ENCODE measurements at regions not wholly inside any gene's neighbourhood (a gene's known extent, or its start where the extent isn't known, plus 50 kb on each side); places are given as distances from the start of the nearest gene placed in this dataset.

GRCh38 chr2:33763671-33764310 lies 164.7 kb upstream of the FAM98A start:
- H3K4me3 Mint-ChIP-seq, result no peak overlapping the region
- CTCF ChIA-PET, result no interaction called here

GRCh38 chr2:33762636-33763035 lies 163.5 kb upstream of the FAM98A start:
- Mint-ChIP-seq H3K36me3 (ENCODE audit: low read depth) (no peaks in the 10 kb centered on the region), H3K27ac (no peak overlapping the region), H3K9me3 (peaks cover 5% of the 10 kb centered on the region), H3K4me1 (ENCODE audit: low read depth) (no peaks in the 10 kb centered on the region), H3K4me3 (no peak overlapping the region), H3K27me3 (ENCODE audit: low read depth) (no peaks in the 10 kb centered on the region)
- CTCF ChIA-PET, result interaction anchor here (0.6 kb wide), 1 partner anchor 369 kb away, joined by 3 read pairs; no protein-coding TSS in a partner anchor
- DNase-seq, result no peak
- intact Hi-C loops (cut with micrococcal nuclease), result no loop called here

More at GRCh38 chr2:33763671-33764310, 164.7 kb upstream of the FAM98A start:
- peaks cover 6% of the 10 kb centered on the region for H3K9me3 Mint-ChIP-seq
- intact Hi-C loops (cut with micrococcal nuclease), result no loop called here
- DNase-seq, result no peak
- H3K36me3 Mint-ChIP-seq (ENCODE audit: low read depth), result no peaks in the 10 kb centered on the region
- H3K4me1 Mint-ChIP-seq (ENCODE audit: low read depth), result no peaks in the 10 kb centered on the region
- H3K27ac Mint-ChIP-seq, result no peak overlapping the region
- H3K27me3 Mint-ChIP-seq (ENCODE audit: low read depth), result no peaks in the 10 kb centered on the region

- peaks cover 20% of the 10 kb centered on the region for H3K27me3 Mint-ChIP-seq (ENCODE audit: low read depth)
- H3K4me3 Mint-ChIP-seq, result no peak overlapping the region
- no peak for DNase-seq
- peaks cover 3% of the 10 kb centered on the region for H3K36me3 Mint-ChIP-seq (ENCODE audit: low read depth)
- no peak overlapping the region for H3K27ac Mint-ChIP-seq
- intact Hi-C loops (cut with micrococcal nuclease), result no loop called here
- H3K4me1 Mint-ChIP-seq (ENCODE audit: low read depth), result no peaks in the 10 kb centered on the region
- no peaks in the 10 kb centered on the region for H3K9me3 Mint-ChIP-seq
- CTCF ChIA-PET, result no interaction called here
These were observed 147.2 kb upstream of the FAM98A start for GRCh38 chr2:33746208-33746800.

DNA sequence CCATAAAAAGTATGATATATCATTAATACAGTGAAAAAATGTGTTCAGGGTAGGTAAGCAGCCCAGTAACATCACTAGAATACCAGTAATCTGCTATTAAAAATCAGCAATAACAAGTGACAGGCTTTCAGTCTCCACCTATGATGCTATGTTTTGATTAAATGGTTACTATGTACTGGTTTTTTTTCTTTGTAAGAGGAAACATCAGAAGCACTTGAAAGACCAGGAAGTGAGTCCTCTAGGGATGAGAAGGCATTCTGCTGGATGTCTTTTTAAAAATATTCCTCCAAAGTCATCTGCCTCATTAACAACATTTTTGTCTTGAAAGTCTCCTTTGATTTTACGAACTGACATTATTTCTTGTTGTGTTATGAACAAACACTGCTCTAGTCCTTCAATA lies 136.0 kb upstream of the FAM98A start:
- H3K4me3 Mint-ChIP-seq, result no peak overlapping the region
- peaks cover 6% of the 10 kb centered on the region for H3K27me3 Mint-ChIP-seq (ENCODE audit: low read depth)
- no peaks in the 10 kb centered on the region for H3K9me3 Mint-ChIP-seq
- no peak for DNase-seq
- no peak overlapping the region for H3K27ac Mint-ChIP-seq
- intact Hi-C loops (cut with micrococcal nuclease), result no loop called here
- H3K36me3 Mint-ChIP-seq (ENCODE audit: low read depth), result no peaks in the 10 kb centered on the region
- H3K4me1 Mint-ChIP-seq (ENCODE audit: low read depth), result no peaks in the 10 kb centered on the region
- CTCF ChIA-PET, result no interaction called here

GRCh38 chr2:33730804-33731203 lies 131.7 kb upstream of the FAM98A start:
- H3K27ac Mint-ChIP-seq, result no peak overlapping the region
- no peaks in the 10 kb centered on the region for H3K9me3 Mint-ChIP-seq
- CTCF ChIA-PET, result no interaction called here
- H3K4me1 Mint-ChIP-seq (ENCODE audit: low read depth), result no peaks in the 10 kb centered on the region
- intact Hi-C loops (cut with micrococcal nuclease), result no loop called here
- peaks cover 4% of the 10 kb centered on the region for H3K27me3 Mint-ChIP-seq (ENCODE audit: low read depth)
- DNase-seq, result no peak
- no peak overlapping the region for H3K4me3 Mint-ChIP-seq
- no peaks in the 10 kb centered on the region for H3K36me3 Mint-ChIP-seq (ENCODE audit: low read depth)

GRCh38 chr2:33730193-33730592 lies 131.1 kb upstream of the FAM98A start:
- H3K36me3 Mint-ChIP-seq (ENCODE audit: low read depth), result no peaks in the 10 kb centered on the region
- peaks cover 4% of the 10 kb centered on the region for H3K27me3 Mint-ChIP-seq (ENCODE audit: low read depth)
- no peaks in the 10 kb centered on the region for H3K4me1 Mint-ChIP-seq (ENCODE audit: low read depth)
- intact Hi-C loops (cut with micrococcal nuclease), result no loop called here
- no peak for DNase-seq
- H3K9me3 Mint-ChIP-seq, result no peaks in the 10 kb centered on the region
- no peak overlapping the region for H3K27ac Mint-ChIP-seq
- H3K4me3 Mint-ChIP-seq, result no peak overlapping the region
- CTCF ChIA-PET, result no interaction called here

GRCh38 chr2:33729353-33729752 lies 130.3 kb upstream of the FAM98A start:
- no peak for DNase-seq
- Mint-ChIP-seq H3K4me1 (ENCODE audit: low read depth) (no peaks in the 10 kb centered on the region), H3K36me3 (ENCODE audit: low read depth) (no peaks in the 10 kb centered on the region), H3K27me3 (ENCODE audit: low read depth) (peaks cover 4% of the 10 kb centered on the region), H3K27ac (no peak overlapping the region), H3K9me3 (no peaks in the 10 kb centered on the region), H3K4me3 (no peak overlapping the region)
- CTCF ChIA-PET, result no interaction called here
- intact Hi-C loops (cut with micrococcal nuclease), result no loop called here

- intact Hi-C loops (cut with micrococcal nuclease), result no loop called here
These were observed 129.0 kb upstream of the FAM98A start for GRCh38 chr2:33728106-33728505.

GRCh38 chr2:33727361-33728032 lies 128.4 kb upstream of the FAM98A start:
- Mint-ChIP-seq H3K36me3 (ENCODE audit: low read depth) (no peaks in the 10 kb centered on the region), H3K27ac (no peak overlapping the region), H3K4me3 (no peak overlapping the region), H3K27me3 (ENCODE audit: low read depth) (peaks cover 5% of the 10 kb centered on the region), H3K4me1 (ENCODE audit: low read depth) (no peaks in the 10 kb centered on the region), H3K9me3 (no peaks in the 10 kb centered on the region)
- DNase-seq, result no peak
- intact Hi-C loops (cut with micrococcal nuclease), result no loop called here
- CTCF ChIA-PET, result interaction anchor here (0.6 kb wide), 1 partner anchor 298 kb away, joined by 3 read pairs; no protein-coding TSS in a partner anchor

More at GRCh38 chr2:33728106-33728505, 129.0 kb upstream of the FAM98A start:
- CTCF ChIA-PET, result no interaction called here
- DNase-seq, result no peak
- no peaks in the 10 kb centered on the region for H3K9me3 Mint-ChIP-seq
- no peaks in the 10 kb centered on the region for H3K4me1 Mint-ChIP-seq (ENCODE audit: low read depth)
- no peaks in the 10 kb centered on the region for H3K36me3 Mint-ChIP-seq (ENCODE audit: low read depth)
- no peak overlapping the region for H3K4me3 Mint-ChIP-seq
- no peak overlapping the region for H3K27ac Mint-ChIP-seq
- H3K27me3 Mint-ChIP-seq (ENCODE audit: low read depth), result peaks cover 8% of the 10 kb centered on the region

GRCh38 chr2:33726415-33726814 lies 127.3 kb upstream of the FAM98A start:
- no peaks in the 10 kb centered on the region for H3K9me3 Mint-ChIP-seq
- no peaks in the 10 kb centered on the region for H3K36me3 Mint-ChIP-seq (ENCODE audit: low read depth)
- no peak overlapping the region for H3K27ac Mint-ChIP-seq
- H3K4me1 Mint-ChIP-seq (ENCODE audit: low read depth), result no peaks in the 10 kb centered on the region
- peaks cover 5% of the 10 kb centered on the region for H3K27me3 Mint-ChIP-seq (ENCODE audit: low read depth)
- no peak for DNase-seq
- H3K4me3 Mint-ChIP-seq, result no peak overlapping the region
- CTCF ChIA-PET, result no interaction called here
- intact Hi-C loops (cut with micrococcal nuclease), result no loop called here

DNA sequence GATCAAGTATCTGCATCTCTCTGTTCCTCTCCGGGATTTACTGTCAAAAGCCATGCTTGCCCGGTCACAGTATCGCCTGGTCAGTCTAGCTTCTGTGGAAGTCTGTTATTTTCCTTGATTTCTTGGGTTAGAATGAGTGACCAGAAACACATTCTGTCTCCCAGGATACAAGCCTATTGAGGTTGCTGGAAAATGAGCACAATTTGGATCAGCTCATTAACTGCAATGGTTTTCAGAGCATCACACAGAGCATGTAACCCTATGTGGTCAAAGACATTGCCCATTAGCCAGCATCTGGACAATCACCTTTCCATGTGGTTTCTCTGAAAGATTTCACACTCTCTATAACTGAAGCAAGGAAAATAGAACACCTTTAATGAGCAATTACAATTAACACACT lies 124.2 kb upstream of the FAM98A start:
- Mint-ChIP-seq H3K36me3 (ENCODE audit: low read depth) (no peaks in the 10 kb centered on the region), H3K27me3 (ENCODE audit: low read depth) (peaks cover 5% of the 10 kb centered on the region)
- CTCF ChIA-PET, result interaction anchor here (0.5 kb wide), 1 partner anchor 41 kb away, joined by 3 read pairs; no protein-coding TSS in a partner anchor

DNA sequence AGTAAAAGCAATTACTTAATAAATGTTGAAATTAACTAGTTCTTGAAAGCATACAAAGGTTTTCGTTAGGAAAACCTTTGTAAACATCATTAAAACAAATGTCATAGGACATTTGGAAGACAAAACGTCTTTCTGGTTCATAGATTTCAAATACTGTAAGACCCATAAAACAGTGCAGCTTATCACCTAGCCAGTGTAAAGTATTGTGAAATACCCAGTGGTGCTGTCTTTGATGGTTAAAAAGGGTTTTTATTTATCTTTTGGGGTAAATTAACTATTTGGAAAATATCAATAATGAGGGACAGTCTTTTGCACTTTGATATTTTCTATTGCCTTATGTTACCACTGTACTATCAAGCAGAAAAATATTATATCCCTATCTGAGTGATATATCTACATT lies 120.0 kb upstream of the FAM98A start:
- no peak overlapping the region for H3K4me3 Mint-ChIP-seq
- CTCF ChIA-PET, result no interaction called here
- no peaks in the 10 kb centered on the region for H3K9me3 Mint-ChIP-seq
- H3K4me1 Mint-ChIP-seq (ENCODE audit: low read depth), result no peaks in the 10 kb centered on the region
- H3K27ac Mint-ChIP-seq, result no peak overlapping the region
- intact Hi-C loops (cut with micrococcal nuclease), result no loop called here
- H3K36me3 Mint-ChIP-seq (ENCODE audit: low read depth), result no peaks in the 10 kb centered on the region
- DNase-seq, result no peak
- peaks cover 13% of the 10 kb centered on the region for H3K27me3 Mint-ChIP-seq (ENCODE audit: low read depth)

More for the DNA sequence above, 124.2 kb upstream of the FAM98A start:
- no peak overlapping the region for H3K4me3 Mint-ChIP-seq
- H3K4me1 Mint-ChIP-seq (ENCODE audit: low read depth), result no peaks in the 10 kb centered on the region
- H3K9me3 Mint-ChIP-seq, result no peaks in the 10 kb centered on the region
- intact Hi-C loops (cut with micrococcal nuclease), result no loop called here
- no peak overlapping the region for H3K27ac Mint-ChIP-seq
- DNase-seq, result no peak

GRCh38 chr2:33712674-33713073 lies 113.6 kb upstream of the FAM98A start:
- no peaks in the 10 kb centered on the region for H3K9me3 Mint-ChIP-seq
- H3K27me3 Mint-ChIP-seq (ENCODE audit: low read depth), result peaks cover 6% of the 10 kb centered on the region
- H3K27ac Mint-ChIP-seq, result no peak overlapping the region
- CTCF ChIA-PET, result no interaction called here
- intact Hi-C loops (cut with micrococcal nuclease), result no loop called here
- no peak overlapping the region for H3K4me3 Mint-ChIP-seq
- no peak for DNase-seq
- H3K4me1 Mint-ChIP-seq (ENCODE audit: low read depth), result no peaks in the 10 kb centered on the region
- no peaks in the 10 kb centered on the region for H3K36me3 Mint-ChIP-seq (ENCODE audit: low read depth)

All from activated naive CD4-positive, alpha-beta T cell treated with anti-CD3 and anti-CD28 coated beads for 36 hours (primary cell).